Muscle of back (tissue), 3 donors: ENCODE measurements at regions not wholly inside any gene's neighbourhood (a gene's known extent, or its start where the extent isn't known, plus 50 kb on each side); places are given as distances from the start of the nearest gene placed in this dataset.
"Not testable (repeated sequence)": the region's sequence is repeated elsewhere in the genome, so short reads cannot be mapped to it uniquely, and the experiment has no call there.

Source experiments
- DNase-seq, 3 donors: peaks; one replicate each; pipeline versions ENCODE4 v3.0.0 to v3.0.0-alpha.2; 2013

DNA sequence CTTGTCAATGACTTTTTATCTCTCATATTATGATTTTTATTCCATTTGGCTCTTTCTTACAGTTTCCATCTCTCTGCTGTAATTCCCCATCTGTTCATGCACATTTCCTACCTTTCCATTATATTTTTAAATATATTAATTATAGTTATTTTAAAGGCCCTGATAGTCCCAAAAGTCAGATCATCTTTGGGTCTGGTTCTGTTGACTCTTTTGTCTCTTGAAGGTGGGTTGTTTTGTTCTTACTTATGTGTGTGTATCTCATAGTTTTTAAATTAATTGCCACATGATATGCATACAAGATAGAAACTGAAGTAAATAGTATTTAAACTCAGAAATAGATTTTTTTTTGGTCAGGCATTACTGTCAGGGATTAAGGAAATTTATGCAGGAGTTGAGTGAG is 178.0 kb upstream of the AJAP1 start:
- no peak for DNase-seq

DNA sequence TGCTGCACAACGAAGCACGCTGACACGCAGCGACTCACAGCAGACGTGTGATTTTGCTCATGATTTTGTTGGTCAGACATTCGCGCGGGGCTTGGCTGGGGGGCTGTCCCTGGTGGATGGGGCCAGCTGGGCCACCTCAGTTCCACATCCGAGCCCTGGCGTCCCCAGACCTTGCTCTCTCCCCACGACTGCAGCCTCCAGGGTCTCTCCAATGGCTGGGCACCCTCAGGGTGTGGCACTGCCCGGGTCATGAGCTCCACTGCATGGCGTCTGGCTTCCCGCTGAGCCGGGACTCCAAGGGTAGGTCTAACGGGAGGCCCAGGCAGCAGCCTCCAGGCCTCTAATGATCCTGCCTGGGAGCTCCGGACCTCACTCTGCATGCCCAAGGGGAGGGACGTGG is 173.0 kb upstream of the AJAP1 start:
- no peak for DNase-seq

DNA sequence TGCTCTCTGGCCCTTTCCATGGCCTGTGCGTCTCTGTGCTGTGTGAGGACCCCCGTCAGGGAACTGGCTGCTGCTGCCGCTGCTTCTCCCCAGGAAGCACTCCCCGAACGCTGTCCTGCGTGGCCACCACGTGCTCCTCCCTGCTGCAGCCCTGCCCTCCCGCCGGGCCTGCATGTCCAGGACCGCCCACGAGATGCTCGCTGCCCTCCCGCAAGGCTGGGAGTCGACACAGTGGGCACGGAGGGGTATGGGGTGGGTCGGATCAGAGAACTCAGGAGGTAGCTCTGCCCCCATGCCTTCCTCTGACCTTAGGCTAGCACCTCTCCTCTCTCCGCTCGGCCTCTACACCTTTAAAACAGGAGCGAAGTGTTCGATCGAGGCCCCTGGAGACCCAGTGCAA is 171.9 kb upstream of the AJAP1 start:
- DNase-seq: no peak

DNA sequence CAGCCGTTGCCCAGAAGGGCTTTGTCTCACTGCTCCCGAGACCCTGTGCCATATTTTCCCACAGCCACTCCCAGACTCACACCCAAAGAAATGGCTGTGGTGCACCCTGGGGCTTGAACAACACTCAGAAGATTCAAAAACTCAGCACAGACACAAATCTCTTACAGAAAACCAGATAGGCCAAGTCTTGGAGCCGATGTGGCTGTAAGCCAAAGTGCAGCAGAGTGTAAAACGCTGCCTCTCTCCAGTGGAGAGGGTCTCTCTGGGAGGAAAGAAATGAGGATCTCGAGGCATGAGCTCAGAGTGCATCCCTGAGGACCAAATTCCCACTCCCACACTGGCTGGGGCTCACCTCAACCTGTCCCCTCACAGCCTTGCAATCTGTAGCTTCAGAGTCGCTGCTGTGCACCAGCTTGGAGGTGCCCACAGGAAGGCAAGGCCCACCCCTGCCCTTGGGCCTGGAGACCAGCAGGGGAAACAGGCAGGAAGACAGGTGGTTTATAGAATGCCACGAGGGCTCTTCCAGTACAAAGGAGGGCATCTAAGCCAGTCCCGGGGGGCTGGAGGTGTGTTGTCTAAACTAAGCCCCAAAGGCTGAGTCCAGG is 171.3 kb upstream of the AJAP1 start:
- no peak for DNase-seq

DNA sequence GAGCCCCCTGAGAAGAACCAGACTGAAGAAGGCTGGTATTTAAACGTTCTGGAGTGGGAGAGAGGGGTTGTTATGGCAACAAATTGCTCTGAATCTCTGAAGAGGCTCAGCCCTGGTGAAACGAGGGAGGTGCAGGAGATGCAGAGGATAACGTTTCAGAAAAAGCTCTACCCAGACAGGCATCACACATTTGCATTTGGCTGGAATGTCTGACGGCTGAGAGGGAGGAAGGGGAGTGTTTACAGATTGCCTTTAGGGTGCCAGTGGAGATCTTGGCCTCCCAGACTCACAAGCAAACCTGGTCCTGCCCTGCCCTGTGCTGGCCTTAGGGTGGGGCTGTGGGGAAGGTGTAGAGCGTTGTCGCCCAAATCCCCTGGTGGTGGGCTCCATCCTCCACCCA is 169.0 kb upstream of the AJAP1 start:
- no peak for DNase-seq

DNA sequence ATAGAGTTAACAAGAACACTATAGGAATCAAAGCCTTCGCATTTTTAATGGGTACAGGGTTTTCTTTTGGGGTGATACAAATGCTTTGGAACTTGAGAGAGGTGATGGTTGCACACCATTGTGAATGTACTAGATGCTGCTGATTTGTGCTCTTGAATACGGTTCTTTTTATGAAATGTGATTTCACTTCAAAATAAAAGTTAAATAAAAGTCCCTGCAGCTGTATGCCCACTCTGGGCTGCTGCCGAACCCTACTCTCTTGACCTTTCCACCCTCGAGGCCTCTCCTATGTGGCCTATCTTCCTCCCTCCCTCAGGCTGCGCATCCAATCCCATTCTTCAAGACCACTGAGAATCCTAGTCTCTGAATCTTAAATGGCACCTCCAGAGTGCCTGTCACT is 168.5 kb upstream of the AJAP1 start:
- no peak for DNase-seq

DNA sequence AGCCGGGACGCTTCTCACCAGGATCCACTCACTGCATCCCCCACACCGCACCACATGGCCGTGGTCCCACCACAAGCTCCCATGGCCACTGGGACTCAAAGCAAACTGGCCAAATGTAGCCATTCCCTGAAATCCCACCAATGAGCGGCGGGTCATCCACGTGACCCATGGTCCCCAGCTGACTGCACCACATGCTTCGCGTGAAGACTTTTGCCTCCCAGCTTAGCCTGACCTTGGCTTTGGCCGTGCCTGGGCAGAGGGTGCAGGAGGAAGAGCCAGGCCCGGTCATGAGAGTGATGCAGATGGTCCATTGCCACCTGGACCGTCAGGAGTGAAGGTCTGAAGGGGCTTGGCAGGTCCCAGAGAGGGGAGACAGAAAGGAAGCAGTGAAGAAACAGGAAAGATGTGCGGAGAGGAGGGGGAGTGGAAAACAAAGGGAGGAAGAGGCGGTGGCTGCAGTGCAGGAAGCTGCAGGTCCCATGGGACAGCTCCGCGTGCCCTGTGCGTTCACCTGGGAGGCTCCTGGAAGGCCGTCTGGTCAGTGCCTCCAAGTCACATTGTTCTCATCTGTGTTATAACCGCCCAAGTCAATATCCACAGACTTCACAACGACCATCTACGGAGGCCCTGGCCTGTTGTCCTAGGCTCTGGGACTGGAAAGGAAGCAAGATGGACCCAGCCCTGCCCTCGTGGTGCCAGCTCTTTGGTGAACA is 167.8 kb upstream of the AJAP1 start:
- no peak for DNase-seq

DNA sequence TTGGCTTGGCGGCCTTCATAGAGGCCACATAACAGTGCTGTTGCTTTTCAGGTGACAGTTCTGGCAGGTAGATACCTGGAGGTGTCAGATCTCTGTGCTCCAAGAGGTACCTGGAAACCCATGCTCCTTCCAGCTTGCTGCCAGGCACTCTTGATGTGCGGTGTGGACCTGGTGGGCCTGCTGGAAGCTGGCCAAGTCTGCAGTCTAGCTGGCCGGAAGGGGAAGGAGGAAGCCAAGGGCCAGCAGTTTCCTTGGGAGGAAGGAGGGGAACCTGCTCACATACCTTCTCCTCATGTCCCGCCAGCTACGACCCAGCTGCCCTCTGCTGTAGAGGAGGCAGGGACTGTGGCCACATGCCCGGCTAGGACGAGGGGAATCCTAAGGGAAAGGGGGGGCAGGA is 166.4 kb upstream of the AJAP1 start:
- no peak for DNase-seq

DNA sequence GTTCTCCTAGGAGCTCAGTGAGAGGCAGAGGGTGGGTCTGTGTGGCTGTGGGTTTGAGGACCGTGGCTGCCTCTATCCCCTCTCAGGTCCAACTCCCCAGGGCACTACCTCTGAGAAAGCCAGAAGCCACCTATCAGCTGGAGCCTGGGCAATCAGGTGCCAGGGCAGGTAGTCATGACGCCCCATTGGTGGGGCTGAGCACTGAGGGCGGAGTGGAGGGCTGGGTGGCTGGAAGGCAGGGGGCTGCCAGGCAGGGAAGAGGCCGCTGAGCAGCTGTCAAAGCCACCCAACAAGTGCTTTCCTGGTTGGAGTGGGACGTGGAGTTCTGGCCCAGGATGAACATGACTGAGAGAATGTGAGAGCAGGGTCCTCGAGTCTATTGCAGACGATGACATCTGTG is 164.9 kb upstream of the AJAP1 start:
- DNase-seq: no peak

DNA sequence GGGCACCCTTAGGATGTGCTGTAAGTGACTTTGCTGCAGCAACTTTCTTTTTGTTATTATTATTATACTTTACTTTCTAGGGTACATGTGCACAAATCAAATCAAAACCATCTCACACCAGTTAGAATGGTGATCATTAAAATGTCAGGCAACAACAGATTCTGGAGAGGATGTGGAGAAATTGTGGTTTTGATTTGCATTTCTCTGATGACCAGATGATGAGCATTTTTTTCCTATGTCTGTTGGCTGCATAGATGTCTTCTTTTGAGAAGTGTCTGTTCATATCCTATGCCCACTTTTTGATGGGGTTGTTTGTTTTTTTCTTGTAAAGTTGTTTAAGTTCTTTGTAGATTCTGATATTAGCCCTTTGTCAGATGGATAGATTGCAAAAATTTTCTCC is 164.4 kb upstream of the AJAP1 start:
- DNase-seq: not testable (repeated sequence)

DNA sequence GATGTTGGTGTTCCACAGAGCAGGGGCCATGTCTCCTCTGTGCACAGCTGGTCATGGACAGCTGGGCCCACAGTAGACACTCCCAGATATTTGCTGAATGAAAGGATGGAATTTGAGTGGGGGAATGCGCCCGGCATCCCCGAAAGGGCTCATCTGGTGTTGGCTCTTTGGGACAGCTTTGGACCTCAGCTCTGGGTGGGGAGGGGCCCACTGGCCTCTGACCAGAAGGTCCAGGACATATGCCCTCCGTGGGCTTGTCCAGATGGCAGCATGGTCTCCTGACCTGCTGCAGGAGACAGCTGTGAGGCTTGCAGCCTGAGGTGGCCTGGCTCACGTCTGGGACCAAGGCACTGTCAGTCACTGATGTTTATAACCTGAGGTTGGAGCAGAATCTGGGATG is 160.4 kb upstream of the AJAP1 start:
- DNase-seq: peak in 2 of 3 donors; percentile 5 to 26

DNA sequence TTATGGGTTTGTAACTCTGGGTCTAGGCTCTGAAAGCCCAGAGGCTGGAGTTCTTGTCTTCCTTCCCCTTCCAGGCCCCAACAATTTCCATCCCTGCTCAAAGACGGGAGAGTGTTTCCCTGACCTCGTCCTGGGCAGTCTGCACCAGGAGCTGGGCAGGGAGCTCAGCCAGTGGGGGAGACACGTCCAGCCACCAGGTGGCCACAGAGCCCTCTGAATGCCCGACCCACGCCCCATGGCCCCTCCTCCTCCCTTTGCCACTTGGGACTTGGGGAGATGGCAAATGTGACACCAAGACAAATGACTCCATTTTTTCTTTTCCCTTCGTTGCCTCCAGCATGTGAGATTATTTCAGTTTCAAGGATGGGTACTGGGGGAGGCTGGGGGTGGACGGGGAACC is 159.9 kb upstream of the AJAP1 start:
- no peak for DNase-seq

DNA sequence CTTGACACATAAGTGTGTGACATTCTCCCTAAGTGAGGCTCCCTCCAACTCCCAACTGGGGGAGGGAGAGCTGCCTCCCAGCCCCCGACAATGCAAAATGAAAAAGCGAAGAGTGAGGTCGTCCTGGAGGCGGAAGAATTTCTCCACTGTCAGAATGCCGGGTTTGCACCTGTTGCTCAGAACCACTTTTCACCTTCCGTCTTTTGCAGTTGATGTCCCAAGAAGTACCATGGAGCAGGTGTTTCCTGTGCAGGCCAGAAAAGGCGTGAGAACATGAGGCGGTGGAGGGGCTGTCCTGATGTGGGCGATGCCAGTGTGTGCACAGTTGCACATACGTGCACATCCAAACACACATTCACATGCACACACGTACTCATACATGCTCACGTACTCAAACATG is 158.6 kb upstream of the AJAP1 start:
- DNase-seq: no peak

DNA sequence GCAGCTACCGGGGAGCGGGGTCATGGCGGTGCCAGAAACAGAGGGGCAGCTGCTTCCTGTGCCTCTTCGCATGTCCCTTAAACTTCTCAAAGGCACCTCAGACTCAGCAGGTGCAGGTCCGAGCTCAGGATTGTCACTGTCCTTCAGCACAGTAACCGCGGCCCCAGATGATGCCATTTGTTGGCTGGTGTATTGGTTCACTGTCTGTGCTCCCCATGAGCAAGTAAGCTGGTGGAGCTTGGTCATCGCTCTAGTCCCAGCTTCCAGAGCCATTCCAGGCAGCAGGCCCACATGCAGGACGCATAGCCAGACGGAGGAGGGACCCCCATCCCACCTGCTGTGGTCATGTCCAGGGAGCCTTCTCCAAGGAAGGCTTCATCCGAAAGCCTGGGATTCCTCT is 154.0 kb upstream of the AJAP1 start:
- no peak for DNase-seq

DNA sequence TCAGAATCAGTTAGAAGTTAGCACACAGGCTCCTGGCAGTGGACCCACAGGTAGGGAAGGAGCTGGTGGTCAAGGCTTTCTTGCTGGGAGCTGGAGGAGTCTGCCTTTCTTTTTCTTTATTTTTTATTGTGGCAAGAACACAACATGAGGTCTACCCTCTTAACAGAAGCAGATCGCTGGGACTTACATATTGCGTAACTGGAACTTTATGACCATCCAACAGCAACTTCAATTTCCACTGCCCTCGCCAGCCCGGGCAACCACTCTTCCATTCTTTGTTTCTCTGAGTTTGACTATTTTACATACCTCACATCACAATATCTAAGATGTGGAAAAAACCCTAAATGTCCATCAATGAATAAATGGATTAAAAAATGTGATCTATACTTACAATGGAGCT is 147.8 kb upstream of the AJAP1 start:
- no peak for DNase-seq

DNA sequence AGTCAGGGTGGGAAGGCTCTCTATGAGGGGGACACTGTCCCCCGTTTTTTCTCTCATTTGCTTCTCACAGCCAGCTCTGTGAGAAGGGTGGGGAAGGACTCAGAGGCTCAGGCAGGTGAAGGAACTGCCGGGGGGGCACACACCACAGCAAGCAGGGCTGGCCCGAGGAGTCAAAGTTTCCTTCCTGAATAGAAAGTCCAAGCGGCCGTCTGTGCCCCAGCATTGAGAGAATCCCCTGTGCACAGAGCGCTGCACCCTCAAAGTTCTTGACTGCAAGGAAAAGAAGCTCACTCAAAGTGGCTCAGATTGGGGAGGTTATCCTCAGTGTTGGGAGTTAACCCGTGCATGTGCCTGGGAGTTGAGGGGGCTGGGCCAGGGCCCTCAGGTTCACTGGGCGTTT is 145.2 kb upstream of the AJAP1 start:
- DNase-seq: no peak

DNA sequence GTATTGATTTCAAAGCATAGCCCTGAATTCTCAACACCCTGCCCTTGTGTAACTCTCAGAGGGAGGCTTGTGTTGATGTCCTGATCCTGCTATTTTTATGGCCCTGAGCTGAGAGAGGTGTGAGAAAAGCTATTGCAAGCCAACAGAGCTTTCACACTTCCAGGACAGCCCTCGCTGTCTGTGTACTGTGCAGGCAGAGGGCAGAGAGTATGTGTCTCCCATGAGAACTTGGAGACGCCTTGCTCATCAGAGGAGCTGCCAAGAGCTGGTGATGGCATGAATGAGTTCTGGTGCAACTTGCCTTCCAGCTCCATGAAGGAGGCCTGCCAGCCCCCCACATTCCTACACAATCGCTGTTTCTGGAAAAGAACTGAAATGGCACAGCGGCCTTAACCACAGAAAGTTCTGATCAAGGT is 144.1 kb upstream of the AJAP1 start:
- DNase-seq: no peak

DNA sequence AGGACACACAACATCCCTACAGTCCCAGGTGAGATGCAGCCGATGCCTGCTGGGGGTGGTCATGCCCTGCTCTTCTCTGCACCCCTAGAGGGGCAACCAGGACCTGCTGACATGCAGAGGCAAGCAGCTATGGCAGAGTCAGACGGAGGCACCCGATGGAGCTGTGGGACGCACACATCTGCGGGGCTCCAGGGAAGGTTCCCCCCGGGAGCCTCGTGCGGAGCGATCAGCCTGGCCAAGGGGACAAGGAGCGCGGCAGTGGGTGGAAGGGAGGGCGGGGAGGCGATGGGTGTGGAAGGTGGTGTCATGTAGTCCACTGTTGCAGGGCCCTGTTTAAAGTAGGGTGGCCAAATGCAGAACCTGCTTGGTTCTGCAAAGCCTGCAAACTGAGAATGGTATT is 143.0 kb upstream of the AJAP1 start:
- DNase-seq: no peak

DNA sequence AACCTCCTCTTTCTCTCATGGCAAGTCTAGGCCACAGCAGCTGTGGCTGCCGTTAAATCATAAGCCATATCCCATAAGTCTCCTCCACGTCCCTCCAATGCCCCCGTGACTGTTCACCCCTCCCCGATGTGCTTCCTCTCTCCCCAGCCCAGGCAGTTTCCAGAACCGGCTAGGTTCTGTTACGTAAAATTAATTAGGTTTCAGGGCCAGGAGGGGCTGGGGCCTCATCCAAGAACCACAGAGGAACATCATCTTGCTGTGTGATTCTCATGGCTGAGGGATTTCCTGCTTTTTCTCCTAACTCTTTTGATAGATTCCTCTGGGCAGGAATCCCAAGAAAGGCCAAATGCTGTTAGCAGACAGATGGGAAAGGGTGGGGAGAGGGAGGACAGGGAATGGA is 141.8 kb upstream of the AJAP1 start:
- DNase-seq: peak; percentile 35 to 82 (median 60)

DNA sequence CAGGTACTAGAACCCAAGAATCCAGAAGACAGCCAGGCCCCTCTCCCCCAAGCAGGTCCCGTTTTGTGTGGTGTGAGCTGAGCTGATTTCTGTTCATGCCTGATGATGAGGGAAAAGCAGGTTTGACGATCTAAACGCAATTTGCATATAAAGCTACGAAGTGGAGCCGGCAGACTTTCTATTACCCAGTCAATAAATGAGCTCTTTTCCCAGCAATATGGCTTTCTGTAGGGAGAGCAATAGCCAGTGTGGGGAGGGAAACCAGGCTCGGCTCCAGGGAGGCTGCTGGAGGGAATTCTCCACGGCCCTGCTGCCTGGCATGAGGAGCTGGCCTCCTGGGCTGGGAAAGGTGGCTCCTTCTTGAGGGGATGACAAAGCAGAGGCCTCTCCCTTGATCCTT is 140.7 kb upstream of the AJAP1 start:
- DNase-seq: no peak

DNA sequence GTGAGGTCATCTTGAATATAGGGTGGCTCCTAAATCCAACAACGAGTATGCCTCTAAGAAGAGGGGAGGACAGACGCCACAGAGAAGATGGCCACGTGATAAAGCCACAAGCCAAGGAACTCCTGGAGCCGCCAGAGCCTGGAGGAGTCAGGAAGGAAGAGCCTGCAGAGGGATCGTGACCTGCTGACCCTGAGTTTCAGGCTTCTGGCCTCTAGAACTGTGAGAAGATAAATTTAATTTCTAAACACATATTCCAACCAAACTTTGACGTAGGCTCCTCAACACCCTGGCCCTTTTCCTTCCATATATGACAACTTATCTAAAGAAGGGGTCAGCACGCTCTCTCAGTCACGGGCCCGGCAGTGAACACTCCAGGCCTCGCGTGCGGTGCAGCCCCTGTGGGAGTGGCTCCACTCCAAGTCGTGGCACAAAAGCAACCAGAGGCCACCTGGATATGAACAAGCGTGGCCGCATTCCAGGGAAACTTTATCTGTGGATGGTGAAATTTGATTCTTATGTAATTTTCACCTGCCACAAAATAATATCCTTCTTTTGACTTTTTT is 138.6 kb upstream of the AJAP1 start:
- DNase-seq: no peak

DNA sequence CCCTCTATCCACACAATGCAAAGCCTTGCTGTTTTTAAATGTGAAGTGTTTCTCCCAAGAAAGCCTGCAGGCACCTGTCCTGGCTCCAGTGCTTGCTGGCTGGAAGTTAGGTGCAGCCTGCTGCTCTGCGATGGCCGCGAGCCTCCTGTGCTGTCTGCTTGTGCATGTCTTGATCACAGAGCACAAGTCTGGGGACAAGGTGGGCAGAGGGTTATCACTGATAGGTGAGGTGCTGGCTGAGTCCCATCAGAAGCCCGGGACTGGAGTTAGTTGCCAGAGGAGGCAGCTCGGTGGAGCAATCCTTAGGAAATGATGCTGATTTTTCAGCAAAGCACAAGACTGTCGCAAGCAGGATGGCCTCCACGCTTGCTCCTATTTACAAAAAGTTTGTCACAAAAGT is 137.8 kb upstream of the AJAP1 start:
- no peak for DNase-seq

DNA sequence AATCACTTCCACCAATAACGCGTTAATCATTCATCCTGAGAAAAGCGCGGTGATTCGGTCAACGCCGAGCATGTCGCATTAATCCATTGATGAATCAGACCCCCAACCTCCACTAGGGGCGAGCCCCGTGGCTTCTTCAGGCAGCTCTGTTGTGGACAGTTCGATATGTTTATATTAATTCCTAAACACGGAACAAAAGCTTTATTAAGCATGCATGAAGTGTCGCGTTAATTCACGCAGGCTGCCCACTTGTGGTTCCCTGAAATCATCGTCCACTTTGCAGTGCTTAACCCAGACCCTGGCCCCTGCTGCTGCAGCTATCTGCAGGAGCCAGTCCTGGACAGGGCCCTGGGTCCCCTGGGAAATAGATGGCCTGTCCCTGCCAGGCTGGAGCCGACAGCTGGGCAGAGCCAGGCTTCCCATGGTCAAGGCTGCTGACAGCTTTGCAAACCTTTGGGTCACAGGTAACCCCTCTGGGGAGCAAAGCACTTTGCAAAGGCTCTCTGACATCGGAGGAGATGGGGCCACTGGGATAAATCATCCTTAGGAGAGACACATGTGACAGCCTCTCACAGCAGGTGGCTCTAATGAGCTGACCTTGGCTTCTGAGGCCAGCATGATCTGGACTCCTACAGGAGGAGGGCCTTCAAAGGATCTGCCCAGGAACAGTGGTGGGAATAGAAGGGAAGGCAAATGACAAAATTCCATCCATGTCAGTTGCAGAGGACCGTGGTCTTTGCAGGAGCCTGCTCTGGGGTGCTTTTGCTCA is 137.0 kb upstream of the AJAP1 start:
- no peak for DNase-seq
